Activated CD4-positive, alpha-beta T cell treated with anti-CD3 and anti-CD28 coated beads, Interleukin-2, amount 10 ng/mL, durations not matched to agents 7 days and 5 days (primary cell): ENCODE measurements at regions not wholly inside any gene's neighbourhood (a gene's known extent, or its start where the extent isn't known, plus 50 kb on each side); places are given as distances from the start of the nearest gene placed in this dataset.

Experiments used
- CTCF ChIA-PET: fragments of 350-600 bp; sonication (Branson Sonifier 250); formaldehyde crosslinking; loops from one replicate; lab custom pipeline; 2021; ENCODE audit warnings: antibody characterized with exemption; lab: Charles Lee
- POLR2A ChIA-PET: fragments of 350-600 bp; sonication (Branson Sonifier 250); formaldehyde crosslinking; loops from one replicate; lab custom pipeline; 2021; ENCODE audit warnings: antibody characterized with exemption; lab: Charles Lee
- DNase-seq: peaks from one replicate; pipeline ENCODE4 v3.0.0-alpha.2; 2020
- H3K27ac Mint-ChIP-seq: one replicate; pipeline ENCODE4 v1.8.0; 2021; ENCODE audit warnings: mild to moderate bottlenecking, moderate library complexity, mixed read lengths
- H3K27me3 Mint-ChIP-seq: one replicate; pipeline ENCODE4 v1.8.0; 2021; ENCODE audit warnings: mixed read lengths
- H3K36me3 Mint-ChIP-seq: one replicate; pipeline ENCODE4 v1.8.0; 2021; ENCODE audit warnings: low read depth, mixed read lengths
- H3K4me1 Mint-ChIP-seq: one replicate; pipeline ENCODE4 v1.8.0; 2021; ENCODE audit warnings: mixed read lengths
- H3K4me3 Mint-ChIP-seq: one replicate; pipeline ENCODE4 v1.8.0; 2021; ENCODE audit warnings: mild to moderate bottlenecking, moderate library complexity, mixed read lengths
- H3K9me3 Mint-ChIP-seq: one replicate; pipeline ENCODE4 v1.8.0; 2021; ENCODE audit warnings: mixed read lengths

- no peak overlapping the region for H3K4me3 Mint-ChIP-seq
- no peaks in the 10 kb centered on the region for H3K27me3 Mint-ChIP-seq
- ChIA-PET POLR2A (no interaction called here), CTCF (no interaction called here)
- H3K27ac Mint-ChIP-seq, result no peak overlapping the region
- no peak for DNase-seq
- no peaks in the 10 kb centered on the region for H3K9me3 Mint-ChIP-seq
- H3K4me1 Mint-ChIP-seq, result no peaks in the 10 kb centered on the region
- H3K36me3 Mint-ChIP-seq, result no peaks in the 10 kb centered on the region
Measured at GRCh38 chr1:219362702-219363101, 189.0 kb downstream of the LYPLAL1 start.

- H3K27ac Mint-ChIP-seq, result no peak overlapping the region
Measured at GRCh38 chr1:219359126-219359525, 185.4 kb downstream of the LYPLAL1 start.

DNA sequence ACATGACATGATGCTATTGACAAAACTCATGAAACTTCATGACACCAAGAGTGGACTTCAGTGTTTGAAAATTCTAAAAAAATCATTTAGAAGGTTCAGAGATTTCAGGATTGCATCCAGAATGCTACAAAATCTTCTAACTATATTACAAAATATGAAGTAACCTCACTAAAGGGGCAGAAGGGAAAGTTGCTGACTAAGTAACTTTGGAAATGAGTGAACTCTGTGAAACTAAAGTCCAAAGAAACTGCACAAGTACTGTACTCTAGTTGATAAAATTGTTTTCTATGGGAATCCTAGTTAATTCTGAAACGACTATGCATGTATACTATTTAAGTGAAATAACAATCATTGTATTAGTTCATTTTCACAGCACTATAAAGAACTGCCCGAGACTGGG lies 184.4 kb downstream of the LYPLAL1 start:
- CTCF ChIA-PET, result no interaction called here
- POLR2A ChIA-PET, result no interaction called here
- H3K4me1 Mint-ChIP-seq, result no peaks in the 10 kb centered on the region
- H3K4me3 Mint-ChIP-seq, result no peak overlapping the region
- DNase-seq, result no peak
- H3K27me3 Mint-ChIP-seq, result no peaks in the 10 kb centered on the region
- peaks cover 4% of the 10 kb centered on the region for H3K9me3 Mint-ChIP-seq
- H3K27ac Mint-ChIP-seq, result no peak overlapping the region
- no peaks in the 10 kb centered on the region for H3K36me3 Mint-ChIP-seq

More at GRCh38 chr1:219359126-219359525, 185.4 kb downstream of the LYPLAL1 start:
- Mint-ChIP-seq H3K4me1 (no peaks in the 10 kb centered on the region), H3K27me3 (no peaks in the 10 kb centered on the region), H3K4me3 (no peak overlapping the region), H3K9me3 (peaks cover 2% of the 10 kb centered on the region), H3K36me3 (no peaks in the 10 kb centered on the region)
- ChIA-PET POLR2A (no interaction called here), CTCF (no interaction called here)
- DNase-seq, result no peak

GRCh38 chr1:219354962-219355361 lies 181.3 kb downstream of the LYPLAL1 start:
- DNase-seq, result no peak
- H3K36me3 Mint-ChIP-seq, result no peaks in the 10 kb centered on the region
- ChIA-PET CTCF (interaction anchor here (1.2 kb wide), 1 partner anchor 46 kb away, joined by 4 read pairs; no protein-coding TSS in a partner anchor), POLR2A (no interaction called here)
- H3K4me1 Mint-ChIP-seq, result no peaks in the 10 kb centered on the region
- H3K27me3 Mint-ChIP-seq, result no peaks in the 10 kb centered on the region
- H3K4me3 Mint-ChIP-seq, result no peak overlapping the region
- no peak overlapping the region for H3K27ac Mint-ChIP-seq
- peaks cover 4% of the 10 kb centered on the region for H3K9me3 Mint-ChIP-seq

GRCh38 chr1:219352961-219353651 lies 179.4 kb downstream of the LYPLAL1 start:
- CTCF ChIA-PET, result no interaction called here
- POLR2A ChIA-PET, result no interaction called here
- Mint-ChIP-seq H3K27ac (no peak overlapping the region), H3K4me3 (no peak overlapping the region), H3K36me3 (no peaks in the 10 kb centered on the region), H3K4me1 (no peaks in the 10 kb centered on the region), H3K9me3 (peaks cover 4% of the 10 kb centered on the region), H3K27me3 (no peaks in the 10 kb centered on the region)
- DNase-seq, result no peak

DNA sequence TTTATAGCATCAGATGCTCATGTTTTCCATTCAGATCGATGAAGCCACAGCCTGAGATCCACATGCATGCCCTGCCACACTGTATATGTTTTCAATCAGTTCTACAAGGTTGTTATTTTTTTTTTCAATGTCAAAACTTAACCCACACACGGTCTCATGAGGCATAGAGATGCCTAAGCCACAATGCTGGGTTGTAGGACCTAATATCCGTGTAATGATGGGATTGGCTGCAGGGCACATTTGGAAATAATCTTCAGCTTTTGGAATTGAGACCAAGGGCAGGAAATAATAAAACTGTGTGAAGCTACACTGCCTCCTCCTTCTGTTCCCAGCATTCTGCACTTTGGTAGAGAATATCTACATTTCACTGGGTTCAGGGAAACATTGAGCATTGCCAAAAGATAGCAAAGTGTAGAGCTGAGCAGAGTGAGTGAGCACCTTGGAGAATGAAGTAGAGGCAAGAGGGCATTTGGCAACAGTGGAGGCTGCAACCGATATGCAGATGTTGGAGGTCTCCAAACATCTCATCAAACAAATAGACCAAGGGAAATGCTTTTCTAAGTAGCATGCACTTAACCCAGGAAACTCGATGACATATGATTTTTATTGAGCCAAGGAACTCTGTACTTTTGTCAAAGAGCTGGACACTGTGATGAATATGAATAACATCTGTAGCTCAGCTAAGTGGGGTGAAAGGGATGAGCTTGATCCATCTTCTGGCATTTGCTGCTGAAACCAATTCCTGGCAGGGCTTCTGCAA lies 176.7 kb downstream of the LYPLAL1 start:
- Mint-ChIP-seq H3K27ac (no peak overlapping the region), H3K4me3 (no peak overlapping the region), H3K27me3 (no peaks in the 10 kb centered on the region), H3K36me3 (no peaks in the 10 kb centered on the region), H3K9me3 (peaks cover 11% of the 10 kb centered on the region), H3K4me1 (no peaks in the 10 kb centered on the region)
- no peak for DNase-seq
- POLR2A ChIA-PET, result no interaction called here
- CTCF ChIA-PET, result no interaction called here

GRCh38 chr1:219347921-219348391 lies 174.3 kb downstream of the LYPLAL1 start:
- H3K27ac Mint-ChIP-seq, result no peak overlapping the region
- H3K27me3 Mint-ChIP-seq, result no peaks in the 10 kb centered on the region
- H3K36me3 Mint-ChIP-seq, result no peaks in the 10 kb centered on the region
- ChIA-PET CTCF (no interaction called here), POLR2A (no interaction called here)
- no peaks in the 10 kb centered on the region for H3K4me1 Mint-ChIP-seq
- H3K4me3 Mint-ChIP-seq, result no peak overlapping the region
- no peak for DNase-seq
- peaks cover 15% of the 10 kb centered on the region for H3K9me3 Mint-ChIP-seq

GRCh38 chr1:219347376-219347775 lies 173.7 kb downstream of the LYPLAL1 start:
- Mint-ChIP-seq H3K4me1 (no peaks in the 10 kb centered on the region), H3K27me3 (no peaks in the 10 kb centered on the region), H3K36me3 (no peaks in the 10 kb centered on the region), H3K9me3 (peaks cover 15% of the 10 kb centered on the region), H3K27ac (no peak overlapping the region), H3K4me3 (no peak overlapping the region)
- POLR2A ChIA-PET, result no interaction called here
- CTCF ChIA-PET, result interaction anchor here (0.7 kb wide), 1 partner anchor 1214 kb away, joined by 3 read pairs; no protein-coding TSS in a partner anchor
- no peak for DNase-seq

GRCh38 chr1:219345953-219346352 lies 172.3 kb downstream of the LYPLAL1 start:
- Mint-ChIP-seq H3K4me1 (no peaks in the 10 kb centered on the region), H3K36me3 (no peaks in the 10 kb centered on the region), H3K4me3 (no peak overlapping the region), H3K9me3 (peaks cover 15% of the 10 kb centered on the region), H3K27me3 (no peaks in the 10 kb centered on the region), H3K27ac (no peak overlapping the region)
- CTCF ChIA-PET, result no interaction called here
- POLR2A ChIA-PET, result no interaction called here
- DNase-seq, result no peak

DNA sequence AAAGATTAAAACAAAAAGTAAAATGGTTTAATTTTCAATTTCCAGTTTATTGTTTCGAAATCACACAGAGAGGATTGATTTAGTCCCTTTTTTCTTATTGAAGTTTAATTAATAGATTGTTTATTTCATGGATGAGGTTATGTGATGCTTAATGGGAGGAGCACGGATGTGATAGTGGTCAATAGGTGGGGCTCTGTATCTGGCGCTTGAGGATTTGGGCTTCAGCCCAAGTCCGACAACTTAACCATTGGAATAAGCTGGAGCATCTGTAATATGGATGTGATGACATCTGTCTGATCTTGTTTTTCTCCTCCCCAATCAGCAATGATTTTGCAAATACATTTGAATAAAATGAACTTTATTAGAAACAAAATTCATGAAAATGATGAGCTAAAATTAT lies 169.2 kb downstream of the LYPLAL1 start:
- Mint-ChIP-seq H3K4me3 (no peak overlapping the region), H3K9me3 (peaks cover 15% of the 10 kb centered on the region), H3K27ac (no peak overlapping the region), H3K27me3 (no peaks in the 10 kb centered on the region), H3K36me3 (no peaks in the 10 kb centered on the region), H3K4me1 (no peaks in the 10 kb centered on the region)
- ChIA-PET CTCF (no interaction called here), POLR2A (no interaction called here)
- no peak for DNase-seq

GRCh38 chr1:219340796-219341195 lies 167.1 kb downstream of the LYPLAL1 start:
- CTCF ChIA-PET, result interaction anchor here (0.6 kb wide), 1 partner anchor 722 kb away, joined by 3 read pairs; no protein-coding TSS in a partner anchor
- no peak overlapping the region for H3K27ac Mint-ChIP-seq

GRCh38 chr1:219339466-219339865 lies 165.8 kb downstream of the LYPLAL1 start:
- Mint-ChIP-seq H3K4me1 (no peaks in the 10 kb centered on the region), H3K36me3 (no peaks in the 10 kb centered on the region), H3K27me3 (no peaks in the 10 kb centered on the region), H3K9me3 (peaks cover 2% of the 10 kb centered on the region), H3K4me3 (no peak overlapping the region), H3K27ac (no peak overlapping the region)
- ChIA-PET POLR2A (no interaction called here), CTCF (interaction anchor here (0.7 kb wide), 1 partner anchor 60 kb away, joined by 5 read pairs; no protein-coding TSS in a partner anchor)
- no peak for DNase-seq

More at GRCh38 chr1:219340796-219341195, 167.1 kb downstream of the LYPLAL1 start:
- Mint-ChIP-seq H3K4me1 (no peaks in the 10 kb centered on the region), H3K27me3 (no peaks in the 10 kb centered on the region), H3K9me3 (peaks cover 11% of the 10 kb centered on the region), H3K36me3 (no peaks in the 10 kb centered on the region), H3K4me3 (no peak overlapping the region)
- no peak for DNase-seq
- POLR2A ChIA-PET, result no interaction called here

GRCh38 chr1:219337588-219337987 lies 163.9 kb downstream of the LYPLAL1 start:
- DNase-seq, result no peak
- Mint-ChIP-seq H3K27me3 (no peaks in the 10 kb centered on the region), H3K36me3 (no peaks in the 10 kb centered on the region), H3K4me3 (no peak overlapping the region), H3K9me3 (no peaks in the 10 kb centered on the region), H3K27ac (no peak overlapping the region), H3K4me1 (no peaks in the 10 kb centered on the region)
- CTCF ChIA-PET, result no interaction called here
- POLR2A ChIA-PET, result no interaction called here
